ENCODE measurements at regions not wholly inside any gene's neighbourhood (a gene's known extent, or its start where the extent isn't known, plus 50 kb on each side); places are given as distances from the start of the nearest gene placed in this dataset.

DNA sequence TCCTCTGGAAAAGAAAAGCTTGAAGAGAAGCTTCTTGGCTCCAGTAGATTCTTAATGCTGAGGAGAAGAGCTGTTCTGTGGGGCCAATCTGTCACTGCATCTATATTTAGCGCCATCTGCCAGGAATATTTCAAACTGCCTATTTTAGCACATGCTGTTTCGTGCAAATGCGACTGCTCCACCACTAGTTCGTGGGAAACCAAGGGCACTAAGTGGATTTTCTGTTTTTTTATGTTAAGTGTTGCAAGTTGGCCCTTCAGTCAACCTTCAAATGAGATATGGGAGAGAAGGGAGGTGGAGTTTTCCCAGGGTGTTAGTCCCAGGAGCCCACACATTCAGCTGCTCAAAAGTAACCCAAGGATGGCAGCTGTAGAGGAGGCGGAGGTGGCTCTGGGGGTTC lies 91.9 kb downstream of the TSEN15 start:
- TF ChIP-seq CTCF (IDR thresholded peaks at IDR 0.05), result no peak
- no peak for TF ChIP-seq POLR2A (IDR thresholded peaks at IDR 0.05)
- no peak for TF ChIP-seq POLR2AphosphoS5 (IDR thresholded peaks at IDR 0.05)

All from breast epithelium (tissue), 3 donors.